CD4-positive, alpha-beta T cell treated with Interferon alpha-2 for 1 hour (primary cell): ENCODE measurements at regions not wholly inside any gene's neighbourhood (a gene's known extent, or its start where the extent isn't known, plus 50 kb on each side); places are given as distances from the start of the nearest gene placed in this dataset.

Experiments
- DNase-seq, 2 donors: peaks; one replicate each; pipeline ENCODE4 v3.0.0-alpha.2; 2020 to 2022

DNA sequence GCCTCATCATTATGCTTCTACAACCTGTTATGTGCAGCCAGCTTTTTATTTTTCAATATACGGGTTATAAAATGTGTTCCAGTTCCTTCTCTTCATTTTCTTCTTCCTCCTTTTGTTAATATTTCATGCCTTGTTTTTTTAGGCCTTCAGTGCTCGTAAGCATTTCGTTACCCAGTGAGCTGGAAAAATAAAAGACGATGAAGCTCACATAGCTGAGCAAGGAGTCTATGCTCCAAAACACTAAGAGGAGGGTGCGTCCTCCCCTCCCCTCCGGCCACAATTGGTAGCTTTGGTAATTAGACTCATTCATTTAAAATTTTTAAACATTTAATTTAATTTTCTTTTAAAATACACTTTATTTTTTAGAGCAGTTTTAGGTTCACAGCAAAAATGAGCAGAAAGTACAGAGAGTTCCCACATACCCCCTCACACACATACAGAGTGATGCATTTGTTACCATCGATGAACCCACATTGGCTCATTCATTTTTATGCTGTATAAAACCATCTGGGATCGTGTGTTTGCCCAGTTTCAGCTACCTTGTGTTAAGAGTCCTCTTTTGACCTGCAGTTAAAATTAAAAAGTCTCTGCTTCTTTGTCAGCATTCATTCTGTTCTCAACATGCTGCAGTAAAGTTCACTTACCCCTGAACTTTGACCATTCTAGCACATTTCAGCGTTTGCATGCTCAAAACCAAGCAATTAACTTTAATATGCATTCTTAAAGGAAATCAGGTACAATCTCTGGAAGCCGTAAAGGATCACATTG is 223.9 kb downstream of the LACC1 start:
- DNase-seq: no peak

- no peak for DNase-seq
Observed at GRCh38 chr13:44104197-44104490, 224.4 kb downstream of the LACC1 start.

GRCh38 chr13:44104969-44105368 is 225.3 kb downstream of the LACC1 start:
- DNase-seq: no peak

DNA sequence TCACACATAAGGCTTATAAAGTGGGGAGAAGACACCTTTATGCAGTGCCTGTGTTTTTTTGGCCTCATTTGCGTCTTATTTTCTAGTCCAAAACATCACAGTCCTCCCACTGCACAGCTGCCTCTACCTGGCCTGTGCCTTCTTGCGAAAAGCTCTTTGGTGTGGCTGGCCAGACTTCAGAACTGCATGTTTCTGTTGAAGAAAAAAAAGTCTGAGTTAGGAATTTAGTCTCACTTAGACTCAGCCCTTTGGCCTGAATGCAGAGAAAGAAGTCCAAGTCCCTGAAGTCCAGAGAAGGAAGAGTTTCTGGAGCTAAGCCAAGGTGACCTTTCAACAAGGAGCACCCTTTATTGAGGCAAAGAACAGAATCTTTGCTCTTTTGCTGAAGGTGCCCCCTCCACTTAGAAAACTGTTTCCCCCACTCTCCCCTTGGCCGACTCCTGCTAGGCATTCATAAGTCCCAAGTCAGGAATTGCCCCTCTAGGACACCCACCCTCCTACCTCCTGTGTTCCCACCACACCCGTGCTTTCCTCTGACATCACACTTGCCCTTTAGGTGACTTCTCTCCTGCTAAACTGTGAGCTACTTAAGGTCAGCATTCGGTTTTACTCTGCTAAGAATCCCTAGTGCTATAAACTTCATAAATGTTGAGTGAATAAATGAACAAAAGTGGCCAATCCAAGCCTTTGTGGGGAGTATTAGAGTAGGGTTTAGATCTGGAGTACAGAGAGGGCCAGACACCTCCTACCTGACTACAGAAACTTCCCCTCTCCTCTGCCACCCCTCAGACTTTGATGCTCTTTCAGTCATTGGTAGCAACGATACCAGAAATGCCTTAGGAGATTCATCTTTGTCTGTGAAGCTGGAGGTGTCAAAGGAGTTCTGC is 226.8 kb downstream of the LACC1 start:
- no peak for DNase-seq

DNA sequence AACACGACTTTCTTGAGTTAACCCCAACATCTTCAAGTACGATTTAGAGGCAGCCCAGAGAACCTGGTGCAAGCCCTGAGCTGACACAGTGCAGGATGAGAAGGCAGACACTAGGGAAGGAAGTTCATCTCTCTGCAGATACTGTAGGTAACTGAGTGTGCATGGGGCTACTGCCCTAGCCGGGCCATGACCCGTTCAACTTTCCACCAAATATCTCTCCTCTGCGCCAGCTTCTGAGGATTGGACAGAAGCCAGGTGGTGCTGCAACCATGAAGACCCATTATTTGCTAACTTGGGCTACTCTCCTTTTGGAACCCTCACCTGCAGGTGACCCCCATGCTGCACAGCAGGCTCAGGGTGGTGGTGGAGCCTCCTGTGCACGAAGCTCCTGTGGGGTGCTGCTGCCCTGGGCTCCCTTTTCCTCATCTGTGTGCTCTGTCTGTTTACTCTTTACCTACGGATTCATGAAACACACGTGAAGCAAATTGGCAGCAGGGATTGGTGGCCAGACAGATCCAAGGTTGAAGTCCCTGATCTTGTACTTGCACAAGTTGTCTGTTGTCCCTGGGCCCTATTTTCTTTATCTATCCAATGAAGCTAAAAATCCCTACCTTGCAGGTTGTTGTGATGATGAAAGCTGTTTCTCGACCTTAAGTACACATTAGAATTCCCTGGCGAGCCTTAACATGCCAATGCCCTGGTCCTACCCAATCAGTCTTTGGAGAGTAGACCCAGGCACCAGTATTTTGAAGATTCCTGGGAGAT is 227.8 kb downstream of the LACC1 start:
- no peak for DNase-seq

GRCh38 chr13:44108331-44108858 is 228.7 kb downstream of the LACC1 start:
- DNase-seq: no peak

GRCh38 chr13:44110091-44110621 is 230.5 kb downstream of the LACC1 start:
- DNase-seq: no peak

- no peak for DNase-seq
Observed at GRCh38 chr13:44111701-44112100, 232.0 kb downstream of the LACC1 start.

DNA sequence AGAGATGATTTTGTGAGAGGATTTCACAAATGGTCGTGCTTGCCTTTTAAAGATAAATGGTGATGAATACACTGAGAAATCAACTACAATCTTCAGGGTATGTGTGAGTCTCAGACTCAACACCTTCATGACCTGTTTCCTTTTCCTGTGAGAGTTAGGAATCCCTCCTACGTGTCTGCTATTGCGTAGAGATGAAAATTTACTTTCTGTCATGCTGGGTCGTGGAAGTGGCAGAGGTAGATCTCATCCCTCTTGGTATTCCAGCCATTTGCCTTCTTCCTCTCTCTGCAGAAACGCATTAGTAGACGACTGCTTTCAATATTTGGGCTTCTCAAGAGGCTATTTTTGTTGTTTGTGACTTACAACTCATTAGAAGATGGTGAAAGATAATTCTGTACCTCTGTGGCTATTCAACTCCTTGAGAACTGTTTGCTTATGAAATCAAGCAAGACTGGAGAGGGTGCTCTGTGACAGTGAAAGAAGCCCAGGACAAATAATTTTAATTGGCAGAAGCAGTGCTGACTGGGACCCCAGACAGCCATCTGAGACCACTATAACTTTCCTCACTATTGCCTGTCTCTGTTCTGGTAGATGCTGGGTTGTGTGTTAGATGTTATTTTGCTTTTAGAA is 233.1 kb downstream of the LACC1 start:
- peak in 1 of 2 donors; percentile 41 for DNase-seq

DNA sequence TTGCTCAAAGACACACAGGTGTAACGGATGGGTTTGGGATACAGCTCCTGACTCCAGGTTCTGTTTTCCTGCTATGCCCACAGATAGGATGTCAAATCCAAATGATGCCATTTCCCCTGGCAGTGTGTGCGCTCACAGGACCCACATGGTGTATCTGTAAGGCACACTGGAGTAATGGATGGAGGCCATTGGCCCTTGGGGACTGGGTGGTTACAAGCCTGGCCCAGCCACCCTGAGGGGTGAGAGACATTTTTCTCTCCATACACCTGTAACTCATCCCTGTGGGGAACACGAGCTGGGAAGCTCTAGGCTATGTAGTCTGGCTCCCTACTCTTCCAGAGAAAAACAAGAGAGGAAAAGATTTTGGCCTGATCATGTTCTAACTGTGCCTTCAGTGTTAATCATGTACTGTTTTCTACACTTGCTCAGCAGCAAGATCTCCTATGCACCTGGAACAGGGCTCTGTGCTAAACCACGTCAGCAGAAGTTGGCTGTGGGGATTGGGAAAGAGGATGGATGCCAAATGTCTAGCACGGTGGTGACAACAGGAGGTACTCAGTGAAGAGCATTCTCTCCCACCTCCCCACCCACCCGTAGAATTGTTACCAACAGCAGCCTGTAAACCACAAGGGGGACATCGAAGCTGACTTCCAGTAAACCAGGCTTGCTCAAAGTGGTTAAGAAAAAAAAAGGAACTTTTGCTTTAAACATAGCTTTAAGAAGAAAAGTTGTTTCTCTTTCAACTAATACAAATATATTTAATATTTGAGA is 237.0 kb downstream of the LACC1 start:
- peak; percentile 26 to 47 for DNase-seq

DNA sequence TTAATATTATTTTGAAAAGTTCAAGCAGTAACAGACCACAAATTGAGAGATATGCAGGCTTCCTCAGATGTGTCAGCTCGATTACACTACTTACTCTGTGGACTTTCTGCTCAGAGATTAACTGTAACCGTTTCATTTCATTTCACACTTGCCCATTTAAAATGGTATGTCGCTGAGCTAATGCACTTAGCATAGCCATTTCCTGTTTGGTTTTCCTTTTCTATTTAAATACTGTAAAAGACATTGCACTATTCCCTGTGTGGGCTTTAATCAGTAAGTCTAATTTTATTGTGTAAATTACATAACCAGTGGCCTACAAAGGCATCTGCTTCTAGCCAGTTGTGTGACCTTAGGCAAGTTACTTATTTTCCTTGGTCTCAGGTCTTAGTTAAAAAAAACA is 237.6 kb downstream of the LACC1 start:
- peak in 1 of 2 donors; percentile 39 for DNase-seq

DNA sequence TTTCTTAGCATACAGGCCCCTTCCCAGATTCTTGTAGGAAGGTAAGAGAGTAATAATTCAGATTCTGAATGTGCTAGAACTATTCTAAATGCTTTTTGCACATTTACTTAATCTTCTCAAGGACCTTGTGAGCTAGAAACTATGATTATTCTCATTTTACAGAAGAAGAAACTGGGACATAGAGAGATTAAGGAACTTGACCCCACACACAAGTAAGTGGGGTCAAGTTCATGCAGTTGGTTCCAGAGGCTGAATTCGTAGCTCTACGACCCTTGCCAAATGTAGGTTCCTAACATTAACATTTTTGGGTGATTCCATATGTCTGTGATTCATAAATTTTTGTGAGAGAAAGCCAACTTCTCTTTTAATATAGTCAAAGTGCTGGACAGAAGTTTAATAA is 238.1 kb downstream of the LACC1 start:
- DNase-seq: no peak

DNA sequence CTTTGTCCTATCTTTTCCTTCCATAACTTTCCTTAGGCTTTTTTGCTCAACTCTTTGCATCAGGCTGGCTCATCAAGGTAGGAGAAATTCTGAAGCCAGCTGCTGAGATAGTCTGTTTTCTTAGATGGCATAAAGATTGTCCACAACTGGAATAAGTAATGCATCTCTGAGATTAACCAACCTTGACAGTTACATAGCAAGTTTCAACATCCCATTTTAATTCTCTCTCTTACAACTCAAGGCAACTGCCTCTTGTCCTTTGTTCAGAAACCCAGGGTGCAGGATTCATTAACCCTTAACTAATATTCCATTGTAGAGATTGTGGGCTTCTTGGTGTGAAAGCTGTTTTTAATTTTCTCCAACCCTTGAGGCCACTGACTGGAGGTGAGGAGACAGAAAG is 239.2 kb downstream of the LACC1 start:
- DNase-seq: no peak

GRCh38 chr13:44120043-44120442 is 240.3 kb downstream of the LACC1 start:
- no peak for DNase-seq

DNA sequence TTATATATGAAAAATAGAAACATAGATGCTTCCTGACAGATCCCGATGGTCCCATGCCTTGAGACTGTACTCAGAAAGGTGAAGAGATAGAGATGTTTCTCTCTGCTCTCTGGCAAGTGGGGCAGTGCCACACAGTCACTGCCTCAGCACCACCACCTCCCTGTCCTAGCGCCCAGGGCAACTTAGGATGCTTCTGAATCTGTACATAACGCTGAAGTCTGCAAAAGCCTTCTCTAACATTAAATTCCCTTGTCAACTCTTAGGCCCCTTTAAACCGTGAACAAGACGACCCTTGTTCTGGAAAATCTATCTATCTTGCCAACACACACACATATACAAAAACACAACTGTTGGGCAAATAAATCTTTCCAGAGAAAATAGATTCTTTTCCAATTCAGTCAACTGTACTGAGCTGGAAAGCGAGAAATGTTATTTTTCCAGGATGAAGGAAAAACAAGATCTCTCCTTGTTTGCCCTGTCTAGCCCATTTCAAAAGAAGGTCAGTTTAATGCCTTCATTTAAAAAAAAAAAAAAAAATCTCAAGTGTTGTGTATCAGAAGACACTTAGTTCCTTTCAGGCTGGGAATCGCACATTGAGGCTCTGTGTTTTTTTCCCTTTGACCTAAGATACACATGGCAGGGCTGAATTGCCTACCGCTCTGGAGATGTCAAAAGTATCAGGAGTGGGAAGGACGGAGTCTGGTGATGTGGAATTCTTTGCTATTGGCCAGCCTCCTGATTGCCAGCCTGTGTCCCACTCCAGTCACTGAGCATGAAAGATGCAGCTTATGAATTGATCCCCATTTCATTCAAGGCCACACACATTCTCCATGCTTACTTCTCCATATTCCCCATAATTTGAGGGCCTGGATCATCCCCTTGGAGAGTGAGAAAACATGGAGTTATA is 241.4 kb downstream of the LACC1 start:
- no peak for DNase-seq

- DNase-seq: no peak
Observed at GRCh38 chr13:44124352-44124751, 244.6 kb downstream of the LACC1 start.

DNA sequence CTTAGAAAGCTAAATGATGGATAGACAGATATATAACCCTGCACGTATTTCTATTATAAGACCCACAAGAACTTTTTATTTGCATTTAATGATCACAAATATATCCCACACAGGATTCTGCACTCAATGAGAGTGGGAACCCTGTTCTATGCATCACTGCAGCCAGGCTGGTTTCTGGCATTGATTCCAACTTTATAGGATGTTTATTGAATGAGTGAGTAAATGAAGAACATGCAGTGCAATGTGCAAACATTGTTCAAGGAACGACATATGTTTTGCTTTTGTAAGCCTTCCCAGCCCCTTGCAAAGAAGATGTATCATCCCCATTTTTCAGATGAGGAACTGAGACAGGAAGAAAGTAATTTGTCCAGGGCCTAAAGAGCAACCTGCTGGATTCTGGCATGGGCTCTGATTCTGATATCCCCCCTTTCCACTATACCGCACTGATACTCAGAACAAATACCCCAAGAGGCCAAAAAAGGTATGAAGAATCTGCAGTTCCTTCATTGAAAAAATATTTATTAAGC is 246.3 kb downstream of the LACC1 start:
- no peak for DNase-seq

- no peak for DNase-seq
Observed at GRCh38 chr13:44128552-44129001, 245.0 kb upstream of the SERP2 start.

DNA sequence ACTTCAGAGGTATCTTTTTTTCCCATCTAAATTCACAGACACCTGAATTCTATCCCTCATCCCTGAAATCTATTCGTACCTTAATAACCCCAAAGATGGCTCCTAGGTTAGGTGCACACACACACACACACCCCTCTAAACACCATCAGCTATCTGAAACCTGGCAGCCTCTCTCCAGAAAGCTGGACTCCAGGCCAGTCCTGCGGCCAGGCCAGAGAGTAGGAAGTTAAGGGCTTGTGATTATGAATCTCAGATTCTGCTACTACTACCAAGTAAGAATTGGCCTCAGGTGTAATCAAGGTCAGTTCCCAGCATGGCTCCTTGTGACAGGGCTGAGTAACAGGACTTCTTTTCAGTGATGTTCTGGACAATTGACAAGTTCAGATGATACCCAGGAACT is 244.2 kb upstream of the SERP2 start:
- DNase-seq: no peak

DNA sequence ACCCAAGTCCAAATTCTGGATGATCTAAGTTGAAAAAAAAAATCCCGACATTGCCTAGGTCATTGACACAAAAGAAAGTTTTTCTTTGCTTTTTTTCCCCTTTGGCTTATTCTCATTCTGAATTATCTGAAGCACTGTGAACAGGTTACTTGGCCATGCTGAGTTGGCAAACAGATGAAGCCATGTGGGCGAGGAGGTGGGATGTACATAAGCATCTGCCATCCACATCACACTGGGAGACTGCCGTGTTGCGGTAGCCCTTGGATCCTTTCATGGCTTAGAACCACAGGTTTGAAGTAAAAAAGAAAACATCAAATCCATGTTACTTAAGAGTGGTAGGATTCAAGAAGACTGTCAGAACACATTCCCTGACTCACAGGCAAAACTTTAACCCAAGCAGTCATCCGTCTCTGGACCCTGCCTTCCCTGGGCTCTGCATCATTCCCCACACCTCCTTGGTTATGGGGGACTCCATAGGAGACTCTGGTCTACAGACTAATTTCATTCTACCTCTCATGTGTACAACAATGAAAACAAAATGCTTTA is 242.5 kb upstream of the SERP2 start:
- no peak for DNase-seq
